ENCODE measurements at regions not wholly inside any gene's neighbourhood (a gene's known extent, or its start where the extent isn't known, plus 50 kb on each side); places are given as distances from the start of the nearest gene placed in this dataset.

- Mint-ChIP-seq H3K27me3 (ENCODE audit: low read depth, poor library complexity) (peaks cover 2% of the 10 kb centered on the region), H3K9me3 (no peaks in the 10 kb centered on the region), H3K27ac (no peak overlapping the region), H3K36me3 (ENCODE audit: low read depth) (no peaks in the 10 kb centered on the region), H3K4me3 (no peak overlapping the region), H3K4me1 (no peaks in the 10 kb centered on the region)
- DNase-seq: no peak
- TF ChIP-seq CTCF (IDR thresholded peaks at IDR 0.05): no peak
These were observed 206.1 kb upstream of the UBE2E2 start for GRCh38 chr3:22996920-22997571.

GRCh38 chr3:23000371-23000770 lies 202.8 kb upstream of the UBE2E2 start:
- no peak overlapping the region for H3K4me3 Mint-ChIP-seq
- H3K36me3 Mint-ChIP-seq (ENCODE audit: low read depth): no peaks in the 10 kb centered on the region
- H3K4me1 Mint-ChIP-seq: no peaks in the 10 kb centered on the region
- no peak for TF ChIP-seq CTCF (IDR thresholded peaks at IDR 0.05)
- peaks cover 2% of the 10 kb centered on the region for H3K27me3 Mint-ChIP-seq (ENCODE audit: low read depth, poor library complexity)
- DNase-seq: no peak
- H3K27ac Mint-ChIP-seq: no peak overlapping the region
- no peaks in the 10 kb centered on the region for H3K9me3 Mint-ChIP-seq

- Mint-ChIP-seq H3K4me3 (no peak overlapping the region), H3K4me1 (no peaks in the 10 kb centered on the region), H3K36me3 (ENCODE audit: low read depth) (no peaks in the 10 kb centered on the region), H3K27ac (no peak overlapping the region), H3K27me3 (ENCODE audit: low read depth, poor library complexity) (peaks cover 2% of the 10 kb centered on the region), H3K9me3 (no peaks in the 10 kb centered on the region)
- TF ChIP-seq CTCF (IDR thresholded peaks at IDR 0.05): no peak
- no peak for DNase-seq
These were observed 201.0 kb upstream of the UBE2E2 start for GRCh38 chr3:23002151-23002550.

- Mint-ChIP-seq H3K36me3 (ENCODE audit: low read depth) (no peaks in the 10 kb centered on the region), H3K27me3 (ENCODE audit: low read depth, poor library complexity) (no peaks in the 10 kb centered on the region), H3K4me3 (no peak overlapping the region), H3K9me3 (no peaks in the 10 kb centered on the region), H3K27ac (no peak overlapping the region), H3K4me1 (no peaks in the 10 kb centered on the region)
- no peak for TF ChIP-seq CTCF (IDR thresholded peaks at IDR 0.05)
- no peak for DNase-seq
These were observed 200.0 kb upstream of the UBE2E2 start for GRCh38 chr3:23002836-23003732.

- no peaks in the 10 kb centered on the region for H3K4me1 Mint-ChIP-seq
- H3K27me3 Mint-ChIP-seq (ENCODE audit: low read depth, poor library complexity): no peaks in the 10 kb centered on the region
- no peak for DNase-seq
- H3K9me3 Mint-ChIP-seq: no peaks in the 10 kb centered on the region
- H3K4me3 Mint-ChIP-seq: no peak overlapping the region
- H3K27ac Mint-ChIP-seq: no peak overlapping the region
- H3K36me3 Mint-ChIP-seq (ENCODE audit: low read depth): no peaks in the 10 kb centered on the region
- no peak for TF ChIP-seq CTCF (IDR thresholded peaks at IDR 0.05)
These were observed 199.4 kb upstream of the UBE2E2 start for GRCh38 chr3:23003733-23004046.

- DNase-seq: no peak
- TF ChIP-seq CTCF (IDR thresholded peaks at IDR 0.05): no peak
These were observed 198.2 kb upstream of the UBE2E2 start for GRCh38 chr3:23004971-23005370.

More at GRCh38 chr3:23004971-23005370, 198.2 kb upstream of the UBE2E2 start:
- no peaks in the 10 kb centered on the region for H3K36me3 Mint-ChIP-seq (ENCODE audit: low read depth)
- no peaks in the 10 kb centered on the region for H3K9me3 Mint-ChIP-seq
- no peak overlapping the region for H3K4me3 Mint-ChIP-seq
- H3K27ac Mint-ChIP-seq: no peak overlapping the region
- H3K4me1 Mint-ChIP-seq: no peaks in the 10 kb centered on the region
- H3K27me3 Mint-ChIP-seq (ENCODE audit: low read depth, poor library complexity): no peaks in the 10 kb centered on the region

All from nephron progenitor cell (in vitro differentiated cells).